Nephron progenitor cell (in vitro differentiated cells): ENCODE measurements at regions not wholly inside any gene's neighbourhood (a gene's known extent, or its start where the extent isn't known, plus 50 kb on each side); places are given as distances from the start of the nearest gene placed in this dataset.
A peak's percentile ranks its signal among the peaks of the same experiment; 100 is the strongest.

Experiments used
- DNase-seq: peaks from one replicate; pipeline ENCODE4 v3.0.0; 2021
- H3K27ac Mint-ChIP-seq: 2 replicates; pipeline ENCODE4 v1.8.0; 2021; ENCODE audit warnings: mild to moderate bottlenecking, moderate library complexity, mixed read lengths
- H3K27me3 Mint-ChIP-seq: 2 replicates; pipeline ENCODE4 v1.8.0; 2021; ENCODE audit warnings: mild to moderate bottlenecking, low read depth, mixed read lengths; ENCODE audit not compliant: poor library complexity
- H3K36me3 Mint-ChIP-seq: 2 replicates; pipeline ENCODE4 v1.8.0; 2021; ENCODE audit warnings: low read depth, mixed read lengths
- H3K4me1 Mint-ChIP-seq: 2 replicates; pipeline ENCODE4 v1.8.0; 2021; ENCODE audit warnings: mixed read lengths
- H3K4me3 Mint-ChIP-seq: 2 replicates; pipeline ENCODE4 v1.8.0; 2021; ENCODE audit warnings: mild to moderate bottlenecking, moderate library complexity, mixed read lengths
- H3K9me3 Mint-ChIP-seq: 2 replicates; pipeline ENCODE4 v1.8.0; 2021; ENCODE audit warnings: mild to moderate bottlenecking, moderate library complexity, mixed read lengths
- TF ChIP-seq, protein P1 (sequence below): fragments of 200-600 bp; sonication (generic); IDR thresholded peaks from 2 replicates; pipeline ENCODE4 v1.5.0; 2021; ENCODE audit warnings: antibody characterized with exemption

DNA sequence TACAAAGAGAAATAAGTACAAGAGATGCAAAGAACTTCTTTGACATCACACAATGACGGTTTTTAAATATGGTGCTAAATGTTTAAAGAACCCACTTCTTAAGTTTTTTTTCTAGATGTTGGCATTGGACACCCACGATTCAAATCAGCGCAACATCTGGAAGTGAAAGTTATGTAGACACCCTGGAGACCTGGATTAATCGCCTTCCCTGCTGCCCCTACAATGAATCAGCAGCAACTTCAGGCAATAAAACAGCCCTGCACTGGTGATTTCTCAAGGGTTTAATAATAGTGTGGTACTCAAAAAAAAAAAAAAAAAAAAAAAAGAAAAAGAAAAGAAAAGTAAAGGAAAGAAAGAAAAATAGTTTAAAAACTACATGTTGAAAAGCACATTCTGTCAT lies 248.3 kb downstream of the NUF2 start:
- Mint-ChIP-seq H3K4me3 (no peak overlapping the region), H3K36me3 (no peaks in the 10 kb centered on the region), H3K4me1 (peaks cover 12% of the 10 kb centered on the region), H3K9me3 (no peaks in the 10 kb centered on the region), H3K27me3 (no peaks in the 10 kb centered on the region), H3K27ac (no peak overlapping the region)
- TF ChIP-seq, protein P1, sequence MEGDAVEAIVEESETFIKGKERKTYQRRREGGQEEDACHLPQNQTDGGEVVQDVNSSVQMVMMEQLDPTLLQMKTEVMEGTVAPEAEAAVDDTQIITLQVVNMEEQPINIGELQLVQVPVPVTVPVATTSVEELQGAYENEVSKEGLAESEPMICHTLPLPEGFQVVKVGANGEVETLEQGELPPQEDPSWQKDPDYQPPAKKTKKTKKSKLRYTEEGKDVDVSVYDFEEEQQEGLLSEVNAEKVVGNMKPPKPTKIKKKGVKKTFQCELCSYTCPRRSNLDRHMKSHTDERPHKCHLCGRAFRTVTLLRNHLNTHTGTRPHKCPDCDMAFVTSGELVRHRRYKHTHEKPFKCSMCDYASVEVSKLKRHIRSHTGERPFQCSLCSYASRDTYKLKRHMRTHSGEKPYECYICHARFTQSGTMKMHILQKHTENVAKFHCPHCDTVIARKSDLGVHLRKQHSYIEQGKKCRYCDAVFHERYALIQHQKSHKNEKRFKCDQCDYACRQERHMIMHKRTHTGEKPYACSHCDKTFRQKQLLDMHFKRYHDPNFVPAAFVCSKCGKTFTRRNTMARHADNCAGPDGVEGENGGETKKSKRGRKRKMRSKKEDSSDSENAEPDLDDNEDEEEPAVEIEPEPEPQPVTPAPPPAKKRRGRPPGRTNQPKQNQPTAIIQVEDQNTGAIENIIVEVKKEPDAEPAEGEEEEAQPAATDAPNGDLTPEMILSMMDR = no peak
- DNase-seq = peak; percentile 12

DNA sequence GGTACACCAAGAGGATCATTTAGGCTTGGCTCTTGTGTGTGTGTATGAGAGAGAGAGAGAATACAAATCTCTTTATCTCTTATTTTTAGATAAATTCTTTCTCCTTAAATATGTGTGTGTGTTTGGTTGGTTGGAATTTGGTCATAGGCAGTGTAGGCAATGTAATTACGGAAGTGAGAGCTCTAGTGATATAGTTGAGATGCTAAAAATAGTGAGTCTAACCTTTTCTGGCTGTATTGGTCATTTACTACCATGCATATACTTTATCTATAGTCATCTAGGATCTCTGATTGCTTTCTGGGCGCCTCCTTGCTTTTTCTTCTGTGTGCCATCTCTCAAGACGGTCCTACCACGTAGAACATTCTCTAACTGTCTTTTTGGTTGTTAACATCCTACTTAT lies 250.2 kb downstream of the NUF2 start:
- H3K9me3 Mint-ChIP-seq = no peaks in the 10 kb centered on the region
- H3K4me1 Mint-ChIP-seq = peaks cover 6% of the 10 kb centered on the region
- no peak overlapping the region for H3K27ac Mint-ChIP-seq
- no peak overlapping the region for H3K4me3 Mint-ChIP-seq
- no peaks in the 10 kb centered on the region for H3K27me3 Mint-ChIP-seq
- no peak for DNase-seq
- no peaks in the 10 kb centered on the region for H3K36me3 Mint-ChIP-seq
- TF ChIP-seq, protein P1 = no peak

DNA sequence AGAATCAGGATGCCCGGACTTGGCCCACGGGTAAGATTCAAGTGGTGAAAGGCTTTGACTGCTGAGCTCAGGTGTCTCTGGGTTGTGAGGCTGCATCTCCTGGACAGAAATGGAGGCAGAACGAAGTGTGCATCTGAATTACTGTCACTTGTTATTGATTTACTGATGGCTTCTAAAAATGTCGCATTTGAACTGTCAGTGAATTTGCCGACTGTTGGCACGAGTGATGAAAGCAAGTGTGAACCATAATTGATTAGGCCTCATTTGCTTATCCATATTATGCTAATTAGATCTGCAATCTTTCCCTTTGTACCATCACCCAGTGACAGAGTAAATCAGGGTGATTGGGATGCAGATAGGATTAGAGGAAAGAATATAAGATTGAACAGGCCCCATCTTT lies 252.4 kb downstream of the NUF2 start:
- no peaks in the 10 kb centered on the region for H3K27me3 Mint-ChIP-seq
- TF ChIP-seq, protein P1 = no peak
- H3K27ac Mint-ChIP-seq = no peak overlapping the region
- no peak overlapping the region for H3K4me3 Mint-ChIP-seq
- DNase-seq = no peak
- H3K36me3 Mint-ChIP-seq = no peaks in the 10 kb centered on the region
- peaks cover 6% of the 10 kb centered on the region for H3K4me1 Mint-ChIP-seq
- no peaks in the 10 kb centered on the region for H3K9me3 Mint-ChIP-seq

DNA sequence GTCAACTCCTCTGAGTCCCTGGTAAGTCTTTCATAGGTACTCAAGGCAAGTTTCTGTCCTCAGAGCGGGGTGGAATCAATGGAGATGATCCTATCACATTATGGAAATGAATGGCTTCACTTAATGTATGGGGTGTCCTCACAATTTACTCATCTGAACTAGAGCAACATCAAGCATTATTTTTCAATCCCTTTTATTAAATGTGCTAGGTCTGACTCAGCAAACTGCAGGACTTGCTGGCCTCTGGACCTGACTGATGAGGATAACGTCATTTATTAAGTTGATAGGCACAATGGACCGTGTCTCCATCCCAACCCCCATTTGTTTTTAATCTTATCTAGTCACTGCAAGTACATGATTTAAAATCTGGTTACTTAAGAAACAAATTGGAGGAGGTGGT lies 259.2 kb downstream of the NUF2 start:
- TF ChIP-seq, protein P1 = no peak
- Mint-ChIP-seq H3K36me3 (no peaks in the 10 kb centered on the region), H3K9me3 (no peaks in the 10 kb centered on the region), H3K4me1 (peaks cover 34% of the 10 kb centered on the region), H3K27ac (peak overlapping the region; percentile 32), H3K27me3 (no peaks in the 10 kb centered on the region), H3K4me3 (no peak overlapping the region)
- DNase-seq = no peak

DNA sequence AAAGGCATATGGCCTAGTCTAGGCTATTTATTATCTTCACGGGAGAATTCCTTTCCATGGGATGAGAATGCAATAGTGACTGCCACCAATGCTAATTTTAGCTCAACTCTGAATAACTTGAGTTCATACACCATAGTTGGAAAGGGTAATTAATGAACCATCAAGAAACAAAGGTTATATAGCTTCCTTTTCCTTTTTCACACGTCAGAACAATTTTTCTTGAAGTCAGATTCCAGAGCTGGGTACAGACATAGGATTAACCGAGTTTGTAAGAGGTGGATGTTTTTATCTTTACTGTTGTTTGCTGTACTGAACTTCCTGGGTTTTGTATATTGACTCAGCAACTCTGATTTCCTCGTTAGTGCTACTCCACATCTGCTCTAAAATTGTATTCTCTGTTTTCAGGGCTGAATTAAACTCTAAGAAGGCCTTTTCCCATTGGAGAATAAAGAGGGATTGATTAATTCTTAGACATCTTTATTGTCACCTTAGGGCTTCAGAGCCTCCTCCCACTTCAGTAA lies 262.0 kb downstream of the NUF2 start:
- Mint-ChIP-seq H3K36me3 (no peaks in the 10 kb centered on the region), H3K9me3 (no peaks in the 10 kb centered on the region), H3K4me1 (peaks cover 34% of the 10 kb centered on the region), H3K4me3 (no peak overlapping the region), H3K27me3 (peaks cover 4% of the 10 kb centered on the region), H3K27ac (no peak overlapping the region)
- TF ChIP-seq, protein P1 = no peak
- DNase-seq = no peak

DNA sequence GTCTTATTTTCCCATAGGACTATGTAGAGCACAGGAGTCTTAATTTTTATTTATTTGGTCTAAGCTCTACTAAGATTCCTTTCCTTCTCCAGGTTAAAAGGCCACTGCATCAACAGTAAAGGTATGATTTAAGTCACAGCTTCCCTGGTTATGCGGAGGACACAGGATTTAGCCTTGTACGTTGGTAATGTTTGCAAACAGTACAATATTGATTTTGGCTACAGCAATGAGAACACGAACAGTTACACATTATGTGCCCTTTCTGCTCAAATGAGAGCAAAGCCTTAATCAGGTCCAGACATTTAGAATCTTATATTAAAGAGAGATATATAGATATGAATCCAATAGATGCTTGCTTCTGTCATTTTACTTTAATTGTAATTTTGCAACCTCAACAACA lies 264.0 kb downstream of the NUF2 start:
- Mint-ChIP-seq H3K36me3 (no peaks in the 10 kb centered on the region), H3K4me1 (peaks cover 25% of the 10 kb centered on the region), H3K27ac (no peak overlapping the region), H3K27me3 (peaks cover 4% of the 10 kb centered on the region), H3K9me3 (no peaks in the 10 kb centered on the region), H3K4me3 (no peak overlapping the region)
- DNase-seq = no peak
- TF ChIP-seq, protein P1 = no peak
